Sigmoid colon (tissue), 6 donors: ENCODE measurements at regions not wholly inside any gene's neighbourhood (a gene's known extent, or its start where the extent isn't known, plus 50 kb on each side); places are given as distances from the start of the nearest gene placed in this dataset.

Experiments used
- DNase-seq: peaks from one replicate; pipeline ENCODE4 v3.0.0-alpha.2; 2019
- H3K27ac ChIP-seq, 4 donors: fragments of 200-600 bp; sonication (generic); one replicate each; pipeline ENCODE4 v1.5.1; 2016 to 2019; ENCODE audit warnings: mild to moderate bottlenecking in 1 of 4
- H3K27me3 ChIP-seq, 3 donors: fragments of 200-600 bp; sonication (generic); one replicate each; pipeline ENCODE4 v1.5.1; 2019; ENCODE audit warnings: mild to moderate bottlenecking in 1 of 3
- H3K36me3 ChIP-seq, 4 donors: fragments of 200-600 bp; sonication (generic); one replicate each; pipeline ENCODE4 v1.5.1; 2016 to 2019
- H3K4me1 ChIP-seq, 4 donors: fragments of 200-600 bp; sonication (generic); one replicate each; pipeline ENCODE4 v1.5.1; 2017 to 2019
- H3K4me3 ChIP-seq, 4 donors: fragments of 200-600 bp; sonication (generic); one replicate each; pipeline ENCODE4 v1.5.1; 2017 to 2019; ENCODE audit warnings: mild to moderate bottlenecking in 2 of 4, moderate library complexity in 1 of 4
- H3K9me3 ChIP-seq, 4 donors: fragments of 200-600 bp in 3 of 4; sonication (generic) in 3 of 4; one replicate each; pipeline versions ENCODE4 v1.5.1 to v1.6.1; 2013 to 2019
- CTCF ChIP-seq, 4 experiments: fragments of 450-650 bp in 3 of 4; fragments of 200-600 bp in 1 of 4; IDR thresholded peaks; one replicate each; pipeline ENCODE4 v1.5.1; 2016 to 2019; ENCODE audit warnings: antibody characterized with exemption in 4 of 4, mild to moderate bottlenecking in 3 of 4, moderate library complexity in 2 of 4
- EP300 ChIP-seq, 4 donors: sonication (generic); formaldehyde crosslinking; IDR thresholded peaks; one replicate each; pipeline ENCODE4 v1.6.1; 2017; ENCODE audit warnings: antibody characterized with exemption in 4 of 4
- POLR2A ChIP-seq, 2 donors: fragments of 450-650 bp; IDR thresholded peaks; one replicate each; pipeline ENCODE4 v1.6.1; 2016; ENCODE audit warnings: antibody characterized with exemption in 2 of 2, mild to moderate bottlenecking in 2 of 2, moderate library complexity in 2 of 2
- POLR2AphosphoS5 ChIP-seq, 4 donors: sonication (generic); formaldehyde crosslinking; IDR thresholded peaks; one replicate each; pipeline ENCODE4 v1.6.1; 2017; ENCODE audit warnings: antibody characterized with exemption in 4 of 4
- WGBS, 2 donors: extraction: QIAGEN DNeasy Blood & Tissue Kit; methylation state at CpG; one replicate each; pipeline ENCODE4 v1.1.7; 2013; 5-methylcytosine and 5-hydroxymethylcytosine counted together
- intact Hi-C: fragments of 100-400 bp; cut with DNase I; formaldehyde crosslinking; loops from one replicate; pipeline ENCODE4 v1.15.1; 2023
- donor health status: healthy with polysubstance abuse.
- donor health status: healthy.

GRCh38 chr1:58032611-58033073, 513.9 kb downstream of the OMA1 start:
- intact Hi-C loops, result no loop called here
- WGBS, 2 donors, result 83 to 95% methylated on average over 1 of the region's 1 CpG
- no peak for DNase-seq
- H3K9me3 ChIP-seq, result no peaks in the 10 kb centered on the region
- no peak overlapping the region for H3K27ac ChIP-seq
- H3K4me3 ChIP-seq, result no peak overlapping the region
- no peaks in the 10 kb centered on the region for H3K4me1 ChIP-seq
- TF ChIP-seq EP300 (IDR thresholded peaks at IDR 0.05) (no peak), CTCF (IDR thresholded peaks at IDR 0.05) (no peak), POLR2A (IDR thresholded peaks at IDR 0.05) (no peak), POLR2AphosphoS5 (IDR thresholded peaks at IDR 0.05) (no peak)
- no peaks in the 10 kb centered on the region for H3K36me3 ChIP-seq
- H3K27me3 ChIP-seq, result no peaks in the 10 kb centered on the region

GRCh38 chr1:58031416-58031815, 515.1 kb downstream of the OMA1 start:
- intact Hi-C loops, result no loop called here

GRCh38 chr1:58030456-58030855, 516.1 kb downstream of the OMA1 start:
- Histone ChIP-seq H3K9me3 (no peaks in the 10 kb centered on the region), H3K4me1 (no peaks in the 10 kb centered on the region), H3K27ac (no peak overlapping the region), H3K36me3 (no peaks in the 10 kb centered on the region), H3K27me3 (no peaks in the 10 kb centered on the region), H3K4me3 (no peak overlapping the region)
- no peak for DNase-seq
- no peak for TF ChIP-seq POLR2A (IDR thresholded peaks at IDR 0.05)
- TF ChIP-seq POLR2AphosphoS5 (IDR thresholded peaks at IDR 0.05), result no peak
- no peak for TF ChIP-seq EP300 (IDR thresholded peaks at IDR 0.05)
- no peak for TF ChIP-seq CTCF (IDR thresholded peaks at IDR 0.05)
- WGBS, 2 donors, result 28 to 60% methylated on average over 3 of the region's 3 CpGs
- intact Hi-C loops, result no loop called here

More at GRCh38 chr1:58031416-58031815, 515.1 kb downstream of the OMA1 start:
- no peaks in the 10 kb centered on the region for H3K9me3 ChIP-seq
- H3K27ac ChIP-seq, result no peak overlapping the region
- H3K4me1 ChIP-seq, result no peaks in the 10 kb centered on the region
- H3K4me3 ChIP-seq, result no peak overlapping the region
- DNase-seq, result no peak
- 29 to 66% methylated on average over 5 of the region's 5 CpGs for WGBS, 2 donors
- H3K27me3 ChIP-seq, result no peaks in the 10 kb centered on the region
- TF ChIP-seq POLR2A (IDR thresholded peaks at IDR 0.05), result no peak
- TF ChIP-seq POLR2AphosphoS5 (IDR thresholded peaks at IDR 0.05), result no peak
- no peak for TF ChIP-seq EP300 (IDR thresholded peaks at IDR 0.05)
- TF ChIP-seq CTCF (IDR thresholded peaks at IDR 0.05), result no peak
- H3K36me3 ChIP-seq, result no peaks in the 10 kb centered on the region

- Histone ChIP-seq H3K27ac (no peak overlapping the region), H3K4me3 (no peak overlapping the region), H3K4me1 (no peaks in the 10 kb centered on the region), H3K27me3 (no peaks in the 10 kb centered on the region), H3K9me3 (no peaks in the 10 kb centered on the region), H3K36me3 (no peaks in the 10 kb centered on the region)
- no peak for DNase-seq
- WGBS, 2 donors, result 69 to 84% methylated on average over 3 of the region's 3 CpGs
- intact Hi-C loops, result no loop called here
- TF ChIP-seq CTCF (IDR thresholded peaks at IDR 0.05), result no peak
- TF ChIP-seq POLR2AphosphoS5 (IDR thresholded peaks at IDR 0.05), result no peak
- TF ChIP-seq POLR2A (IDR thresholded peaks at IDR 0.05), result no peak
- TF ChIP-seq EP300 (IDR thresholded peaks at IDR 0.05), result no peak
Measured at GRCh38 chr1:58017641-58018040, 528.9 kb downstream of the OMA1 start.

- WGBS, 2 donors, result 61 to 77% methylated on average over 3 of the region's 3 CpGs
- intact Hi-C loops, result no loop called here
- TF ChIP-seq EP300 (IDR thresholded peaks at IDR 0.05) (no peak), CTCF (IDR thresholded peaks at IDR 0.05) (no peak), POLR2A (IDR thresholded peaks at IDR 0.05) (no peak), POLR2AphosphoS5 (IDR thresholded peaks at IDR 0.05) (no peak)
- no peak for DNase-seq
- H3K4me1 ChIP-seq, result no peaks in the 10 kb centered on the region
- no peak overlapping the region for H3K27ac ChIP-seq
- H3K9me3 ChIP-seq, result no peaks in the 10 kb centered on the region
- H3K4me3 ChIP-seq, result no peak overlapping the region
- no peaks in the 10 kb centered on the region for H3K36me3 ChIP-seq
- H3K27me3 ChIP-seq, result no peaks in the 10 kb centered on the region
Measured at GRCh38 chr1:58013237-58013636, 533.3 kb downstream of the OMA1 start.
